ENCODE measurements at regions not wholly inside any gene's neighbourhood (a gene's known extent, or its start where the extent isn't known, plus 50 kb on each side); places are given as distances from the start of the nearest gene placed in this dataset.
"Not testable (repeated sequence)": the region's sequence is repeated elsewhere in the genome, so short reads cannot be mapped to it uniquely, and the experiment has no call there.

DNA sequence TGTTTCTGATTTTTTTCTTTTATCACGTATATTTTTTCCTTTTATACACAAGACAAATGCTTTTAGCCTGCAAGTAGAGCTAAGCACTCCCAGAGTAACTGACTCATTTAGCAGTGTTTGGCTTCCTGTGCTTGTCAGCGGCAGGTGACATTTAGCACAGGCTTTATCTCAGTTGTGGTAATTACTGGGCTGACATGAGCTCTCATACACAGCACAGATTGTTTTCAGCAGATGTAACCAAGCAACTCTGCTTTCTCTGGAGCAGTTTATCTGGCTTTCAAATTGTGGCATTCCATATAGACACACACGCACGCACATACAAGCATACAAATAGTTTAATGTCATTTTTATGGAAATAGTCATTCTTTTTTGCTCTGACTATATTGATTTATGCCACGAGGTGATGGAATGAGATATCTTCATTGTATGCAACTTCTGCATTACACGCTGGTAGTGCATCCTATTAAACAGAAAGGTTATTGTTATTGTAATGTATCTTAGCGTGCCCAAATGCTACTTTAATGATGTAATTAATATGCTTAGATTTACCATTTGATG is 379.0 kb upstream of the GRAMD2B start:
- no peak overlapping the region for H3K4me3 Mint-ChIP-seq (ENCODE audit: low read depth)
- H3K27me3 Mint-ChIP-seq (ENCODE audit: low read depth), result no peaks in the 10 kb centered on the region
- no peak overlapping the region for H3K27ac Mint-ChIP-seq
- DNase-seq (ENCODE audit: low spot score), result no peak
- no peaks in the 10 kb centered on the region for H3K36me3 Mint-ChIP-seq (ENCODE audit: low read depth)
- H3K4me1 Mint-ChIP-seq (ENCODE audit: low read depth), result peaks cover 2% of the 10 kb centered on the region
- intact Hi-C loops (cut with micrococcal nuclease), result loop anchor here (1.0 to 2.0 kb wide), 2 partner anchors 9 to 19 kb away; no protein-coding TSS in a partner anchor
- H3K9me3 Mint-ChIP-seq, result peaks cover 3% of the 10 kb centered on the region

GRCh38 chr5:126044931-126045565 is 378.2 kb upstream of the GRAMD2B start:
- peaks cover 7% of the 10 kb centered on the region for H3K9me3 Mint-ChIP-seq
- H3K27ac Mint-ChIP-seq, result no peak overlapping the region
- H3K36me3 Mint-ChIP-seq (ENCODE audit: low read depth), result no peaks in the 10 kb centered on the region
- DNase-seq (ENCODE audit: low spot score), result no peak
- intact Hi-C loops (cut with micrococcal nuclease), result loop anchor here (1.0 to 2.0 kb wide), 2 partner anchors 8 to 20 kb away; no protein-coding TSS in a partner anchor
- H3K4me3 Mint-ChIP-seq (ENCODE audit: low read depth), result no peak overlapping the region
- peaks cover 2% of the 10 kb centered on the region for H3K4me1 Mint-ChIP-seq (ENCODE audit: low read depth)
- no peaks in the 10 kb centered on the region for H3K27me3 Mint-ChIP-seq (ENCODE audit: low read depth)

DNA sequence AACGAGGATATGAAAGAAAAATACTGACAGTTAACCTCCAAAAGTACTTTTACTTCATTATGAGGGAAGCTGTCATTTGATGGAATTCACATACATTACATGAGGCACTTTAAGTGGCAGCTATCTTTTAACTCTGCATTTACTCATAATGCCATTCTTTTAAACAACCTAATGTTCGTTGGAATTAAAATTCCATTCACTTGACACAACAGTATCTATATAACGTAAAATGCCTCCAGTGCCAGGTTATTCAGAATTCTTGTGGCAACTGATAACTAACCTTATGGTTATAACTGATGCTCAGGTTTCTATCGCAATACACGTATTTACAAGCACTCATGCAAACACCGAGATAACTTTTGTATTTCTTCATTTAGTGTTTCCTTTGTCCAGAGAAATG is 376.9 kb upstream of the GRAMD2B start:
- Mint-ChIP-seq H3K27ac (no peak overlapping the region), H3K27me3 (ENCODE audit: low read depth) (no peaks in the 10 kb centered on the region)

DNA sequence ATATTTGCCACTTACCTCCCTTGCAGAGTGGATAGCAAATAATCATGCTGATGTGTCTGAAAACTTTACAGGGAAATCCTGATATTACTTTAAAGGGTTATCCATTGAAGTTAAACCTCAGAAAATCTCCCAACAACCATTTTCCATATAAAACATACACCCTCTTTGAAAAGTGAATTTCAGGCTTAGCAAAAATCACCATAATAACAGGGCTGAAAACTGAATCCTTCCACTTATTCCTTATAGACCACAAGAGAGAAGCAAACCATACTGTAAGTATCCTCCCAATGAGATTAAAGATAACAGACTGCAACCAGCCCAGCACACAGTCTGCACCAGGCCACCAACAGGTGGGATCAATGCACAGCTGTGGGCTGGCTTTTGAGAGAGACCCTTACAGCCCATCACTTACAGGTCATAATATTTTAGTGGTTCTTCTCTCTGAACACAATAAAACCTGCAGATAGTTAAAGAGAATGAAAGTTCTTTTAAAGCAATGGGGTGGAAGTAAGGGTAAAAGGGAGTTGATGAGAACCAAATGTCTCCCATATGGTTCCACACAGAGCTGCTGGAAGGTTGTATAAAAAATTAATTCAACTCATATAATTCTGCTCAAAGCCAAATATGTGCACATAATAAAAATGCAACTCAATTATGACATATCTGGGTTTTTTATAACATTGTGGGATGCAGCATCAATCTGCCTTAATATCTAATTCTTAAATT is 376.2 kb upstream of the GRAMD2B start:
- intact Hi-C loops (cut with micrococcal nuclease), result no loop called here
- Mint-ChIP-seq H3K9me3 (peaks cover 7% of the 10 kb centered on the region), H3K36me3 (ENCODE audit: low read depth) (no peaks in the 10 kb centered on the region), H3K4me3 (ENCODE audit: low read depth) (no peak overlapping the region), H3K27ac (no peak overlapping the region), H3K27me3 (ENCODE audit: low read depth) (no peaks in the 10 kb centered on the region), H3K4me1 (ENCODE audit: low read depth) (peaks cover 7% of the 10 kb centered on the region)
- DNase-seq (ENCODE audit: low spot score), result no peak

More for the DNA sequence above, 376.9 kb upstream of the GRAMD2B start:
- peaks cover 2% of the 10 kb centered on the region for H3K4me1 Mint-ChIP-seq (ENCODE audit: low read depth)
- no peaks in the 10 kb centered on the region for H3K36me3 Mint-ChIP-seq (ENCODE audit: low read depth)
- H3K9me3 Mint-ChIP-seq, result peaks cover 7% of the 10 kb centered on the region
- intact Hi-C loops (cut with micrococcal nuclease), result no loop called here
- no peak overlapping the region for H3K4me3 Mint-ChIP-seq (ENCODE audit: low read depth)
- no peak for DNase-seq (ENCODE audit: low spot score)

DNA sequence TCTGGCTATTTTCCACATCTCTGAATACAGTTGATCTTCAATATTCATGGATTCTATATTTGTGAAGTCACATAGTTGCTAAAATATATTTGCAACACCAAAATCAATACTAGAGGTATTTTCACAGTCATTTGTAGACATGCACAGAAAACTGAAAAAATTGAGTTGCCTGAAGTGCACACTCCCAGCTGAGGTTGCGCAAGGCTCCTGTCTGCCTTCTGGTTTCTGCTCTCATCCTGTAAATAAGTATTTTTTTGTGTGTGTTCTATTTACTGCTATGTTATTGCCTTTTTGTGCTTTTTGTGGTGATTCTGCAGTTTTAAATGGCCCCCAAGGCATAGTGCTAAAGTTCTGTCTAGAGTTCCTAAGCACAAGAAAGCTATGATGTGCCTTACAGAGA is 371.1 kb upstream of the GRAMD2B start:
- no peak overlapping the region for H3K4me3 Mint-ChIP-seq (ENCODE audit: low read depth)
- H3K27me3 Mint-ChIP-seq (ENCODE audit: low read depth), result no peaks in the 10 kb centered on the region
- peaks cover 9% of the 10 kb centered on the region for H3K9me3 Mint-ChIP-seq
- H3K4me1 Mint-ChIP-seq (ENCODE audit: low read depth), result peaks cover 19% of the 10 kb centered on the region
- intact Hi-C loops (cut with micrococcal nuclease), result loop anchor here (2.0 kb wide), 2 partner anchors 27 to 91 kb away; no protein-coding TSS in a partner anchor
- DNase-seq (ENCODE audit: low spot score), result no peak
- peak overlapping the region; percentile 34 for H3K27ac Mint-ChIP-seq
- no peaks in the 10 kb centered on the region for H3K36me3 Mint-ChIP-seq (ENCODE audit: low read depth)

- intact Hi-C loops (cut with micrococcal nuclease), result loop anchor here (1.0 to 2.0 kb wide), 3 partner anchors 8 to 92 kb away; no protein-coding TSS in a partner anchor
- no peak overlapping the region for H3K27ac Mint-ChIP-seq
- H3K36me3 Mint-ChIP-seq (ENCODE audit: low read depth), result no peaks in the 10 kb centered on the region
Measured at GRCh38 chr5:126052791-126053190, 370.4 kb upstream of the GRAMD2B start.

GRCh38 chr5:126053630-126054029 is 369.6 kb upstream of the GRAMD2B start:
- Mint-ChIP-seq H3K36me3 (ENCODE audit: low read depth) (no peaks in the 10 kb centered on the region), H3K9me3 (peaks cover 9% of the 10 kb centered on the region), H3K4me3 (ENCODE audit: low read depth) (no peak overlapping the region), H3K4me1 (ENCODE audit: low read depth) (peaks cover 19% of the 10 kb centered on the region), H3K27me3 (ENCODE audit: low read depth) (no peaks in the 10 kb centered on the region), H3K27ac (peak overlapping the region; percentile 58)
- intact Hi-C loops (cut with micrococcal nuclease), result loop anchor here (1.0 to 2.0 kb wide), 3 partner anchors 9 to 93 kb away; no protein-coding TSS in a partner anchor
- DNase-seq (ENCODE audit: low spot score), result no peak

More at GRCh38 chr5:126052791-126053190, 370.4 kb upstream of the GRAMD2B start:
- Mint-ChIP-seq H3K4me3 (ENCODE audit: low read depth) (no peak overlapping the region), H3K4me1 (ENCODE audit: low read depth) (peaks cover 19% of the 10 kb centered on the region), H3K27me3 (ENCODE audit: low read depth) (no peaks in the 10 kb centered on the region), H3K9me3 (peaks cover 9% of the 10 kb centered on the region)
- no peak for DNase-seq (ENCODE audit: low spot score)

DNA sequence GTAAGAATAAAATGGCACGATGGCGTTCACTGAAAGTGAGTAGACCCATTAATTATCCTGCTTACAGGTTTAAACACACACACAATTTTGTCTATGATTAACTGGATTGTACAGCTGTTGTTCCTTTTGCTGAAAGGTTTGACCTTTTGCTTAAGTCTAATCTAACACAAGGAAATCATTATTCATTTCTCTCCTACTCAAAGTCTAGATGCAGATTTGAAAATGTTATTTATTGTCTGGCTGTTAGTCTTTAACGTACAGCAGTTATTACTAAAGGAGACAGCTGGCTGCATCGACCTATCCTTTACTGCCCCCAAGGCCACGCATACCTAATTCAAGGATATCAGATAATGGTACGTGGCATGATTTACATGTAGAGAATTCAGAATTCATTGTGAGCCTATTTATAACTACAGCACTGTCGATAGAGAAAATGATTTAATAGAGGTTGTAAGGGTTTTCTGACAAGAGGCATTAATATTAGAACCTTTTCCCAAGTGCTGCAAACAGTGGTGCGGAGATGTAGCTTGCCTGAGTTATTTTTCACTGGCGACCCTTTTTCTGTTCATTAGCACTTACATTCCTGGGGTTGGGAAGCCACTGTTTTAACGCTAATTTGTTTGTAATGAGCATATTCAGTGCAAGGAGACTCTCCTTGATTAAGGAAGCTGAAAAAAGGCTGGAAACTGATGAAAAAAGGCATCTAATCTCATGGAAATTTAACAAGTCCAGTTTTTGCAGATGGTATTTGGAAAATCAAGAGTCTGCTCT is 368.4 kb upstream of the GRAMD2B start:
- Mint-ChIP-seq H3K27ac (peak overlapping the region; percentile 38), H3K9me3 (peaks cover 7% of the 10 kb centered on the region), H3K4me3 (ENCODE audit: low read depth) (no peak overlapping the region), H3K27me3 (ENCODE audit: low read depth) (no peaks in the 10 kb centered on the region), H3K36me3 (ENCODE audit: low read depth) (no peaks in the 10 kb centered on the region), H3K4me1 (ENCODE audit: low read depth) (peaks cover 19% of the 10 kb centered on the region)
- DNase-seq (ENCODE audit: low spot score), result no peak
- intact Hi-C loops (cut with micrococcal nuclease), result no loop called here

DNA sequence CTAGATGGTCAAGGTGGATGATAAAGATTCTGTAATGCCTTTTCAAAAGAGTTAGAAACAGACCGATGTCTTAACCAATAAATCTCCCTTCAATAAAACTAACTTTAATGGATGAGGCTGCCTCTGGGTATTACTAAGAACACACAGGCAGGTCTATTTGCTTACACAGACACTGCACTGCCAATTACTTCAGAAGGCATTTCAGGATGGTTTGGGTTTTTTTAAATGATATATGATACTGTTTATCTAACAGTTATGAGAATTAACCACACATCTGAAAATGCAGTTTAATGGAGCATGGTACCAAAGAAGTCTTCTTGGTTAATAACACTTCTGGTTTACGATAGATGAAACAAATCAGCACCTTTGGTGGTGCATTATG is 367.9 kb upstream of the GRAMD2B start:
- Mint-ChIP-seq H3K27me3 (ENCODE audit: low read depth) (no peaks in the 10 kb centered on the region), H3K27ac (no peak overlapping the region), H3K36me3 (ENCODE audit: low read depth) (no peaks in the 10 kb centered on the region), H3K9me3 (peaks cover 5% of the 10 kb centered on the region), H3K4me1 (ENCODE audit: low read depth) (peaks cover 19% of the 10 kb centered on the region), H3K4me3 (ENCODE audit: low read depth) (no peak overlapping the region)
- intact Hi-C loops (cut with micrococcal nuclease), result no loop called here
- no peak for DNase-seq (ENCODE audit: low spot score)

- H3K4me3 Mint-ChIP-seq (ENCODE audit: low read depth), result no peak overlapping the region
- H3K9me3 Mint-ChIP-seq, result peaks cover 5% of the 10 kb centered on the region
- H3K36me3 Mint-ChIP-seq (ENCODE audit: low read depth), result no peaks in the 10 kb centered on the region
- H3K27me3 Mint-ChIP-seq (ENCODE audit: low read depth), result no peaks in the 10 kb centered on the region
- DNase-seq (ENCODE audit: low spot score), result no peak
- intact Hi-C loops (cut with micrococcal nuclease), result no loop called here
- no peak overlapping the region for H3K27ac Mint-ChIP-seq
- peaks cover 19% of the 10 kb centered on the region for H3K4me1 Mint-ChIP-seq (ENCODE audit: low read depth)
Measured at GRCh38 chr5:126056352-126056751, 366.9 kb upstream of the GRAMD2B start.

DNA sequence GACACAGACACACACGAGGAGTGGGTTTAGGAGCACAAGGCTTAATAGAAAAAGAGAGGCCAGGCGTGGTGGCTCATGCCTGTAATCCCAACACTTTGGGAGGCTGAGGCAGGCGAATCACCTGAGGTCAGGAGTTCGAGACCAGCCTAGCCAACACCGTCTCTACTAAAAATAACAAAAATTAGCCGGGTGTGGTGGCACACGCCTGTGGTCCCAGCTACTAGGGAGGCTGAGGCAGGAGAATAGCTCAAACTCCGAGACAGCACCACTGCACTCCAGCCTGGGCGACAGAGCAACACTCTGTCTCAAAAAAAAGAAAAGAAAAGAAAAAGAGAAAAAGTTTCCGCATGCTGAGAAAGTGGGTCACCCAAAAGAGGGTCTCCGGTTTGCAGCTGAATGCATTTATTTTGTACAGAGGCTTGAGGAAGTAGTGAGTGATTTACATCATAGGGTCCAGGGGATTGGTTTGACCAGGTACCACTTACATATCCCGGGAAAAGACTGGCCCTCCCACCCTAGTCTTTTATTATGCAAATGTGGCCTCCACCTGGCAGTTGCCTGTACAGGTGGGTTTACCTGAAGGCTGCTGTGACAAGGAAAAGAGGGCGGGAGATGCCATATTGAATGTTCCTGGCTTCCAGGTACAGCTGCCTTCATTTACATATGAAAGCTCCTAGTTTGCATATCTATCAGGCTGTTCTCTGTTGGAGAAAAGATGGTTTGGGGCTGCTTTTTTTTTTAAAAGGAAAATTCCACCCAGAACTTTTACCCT is 366.2 kb upstream of the GRAMD2B start:
- intact Hi-C loops (cut with micrococcal nuclease), result no loop called here
- DNase-seq (ENCODE audit: low spot score), result no peak
- peaks cover 14% of the 10 kb centered on the region for H3K4me1 Mint-ChIP-seq (ENCODE audit: low read depth)
- H3K27ac Mint-ChIP-seq, result no peak overlapping the region
- H3K4me3 Mint-ChIP-seq (ENCODE audit: low read depth), result no peak overlapping the region
- H3K36me3 Mint-ChIP-seq (ENCODE audit: low read depth), result no peaks in the 10 kb centered on the region
- no peaks in the 10 kb centered on the region for H3K27me3 Mint-ChIP-seq (ENCODE audit: low read depth)
- H3K9me3 Mint-ChIP-seq, result peaks cover 5% of the 10 kb centered on the region

DNA sequence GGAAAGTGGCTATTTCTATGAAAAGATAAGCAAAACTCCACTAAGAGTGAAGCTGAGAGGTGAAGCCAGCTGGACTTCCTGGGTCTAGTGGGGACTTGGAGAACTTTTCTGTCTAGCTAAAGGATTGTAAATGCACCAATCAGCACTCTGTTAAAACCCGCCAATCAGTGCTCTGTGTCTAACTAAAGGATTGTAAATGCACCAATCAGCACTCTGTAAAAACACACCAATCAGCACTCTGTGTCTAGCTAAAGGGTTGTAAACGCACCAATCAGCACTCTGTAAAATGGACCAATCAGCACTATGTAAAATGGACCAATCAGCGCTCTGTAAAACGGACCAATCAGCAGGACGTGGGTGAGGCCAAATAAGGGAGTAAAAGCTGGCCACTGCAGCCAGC is 364.8 kb upstream of the GRAMD2B start:
- H3K9me3 Mint-ChIP-seq; H3K27ac Mint-ChIP-seq; H3K36me3 Mint-ChIP-seq (ENCODE audit: low read depth); intact Hi-C loops (cut with micrococcal nuclease); DNase-seq (ENCODE audit: low spot score); H3K4me3 Mint-ChIP-seq (ENCODE audit: low read depth); H3K4me1 Mint-ChIP-seq (ENCODE audit: low read depth); H3K27me3 Mint-ChIP-seq (ENCODE audit: low read depth): not testable (repeated sequence)

Measured in activated T-helper 2 cell treated with anti-CD3 and anti-CD28 coated beads, Interferon-gamma antibody, Interleukin-2, Interleukin-4, amounts not matched to agents 10 μg/mL and 5 μg/mL and 100 μg/mL, durations not matched to agents 14 hours and 24 hours and 36 hours (primary cell).